Adrenal gland (tissue), 9 donors: ENCODE measurements at regions not wholly inside any gene's neighbourhood (a gene's known extent, or its start where the extent isn't known, plus 50 kb on each side); places are given as distances from the start of the nearest gene placed in this dataset.

Source experiments
- DNase-seq, 7 donors: peaks; one replicate each; pipeline ENCODE4 v3.0.0-alpha.2; 2019 to 2020
- H3K27ac ChIP-seq, 5 donors: fragments of 200-600 bp; sonication (generic) in 4 of 5; 1 replicate in 3 of 5; 2 replicates in 2 of 5; pipeline versions ENCODE4 v1.5.1 to v1.8.0; 2016 to 2020; ENCODE audit warnings: mild to moderate bottlenecking in 1 of 5
- H3K27me3 ChIP-seq: fragments of 200-600 bp; 2 replicates; pipeline ENCODE4 v1.8.0; 2021
- H3K36me3 ChIP-seq, 2 donors: fragments of 200-600 bp; replicated peaks in 1 of 2; 1 replicate in 1 of 2; 2 replicates in 1 of 2; pipeline versions ENCODE4 v1.5.1 to v1.8.0; 2018 to 2022
- H3K4me1 ChIP-seq, 2 donors: fragments of 200-600 bp; replicated peaks in 1 of 2; 1 replicate in 1 of 2; 2 replicates in 1 of 2; pipeline versions ENCODE4 v1.5.1 to v1.8.0; 2018 to 2021
- H3K4me3 ChIP-seq, 4 donors: fragments of 200-600 bp; sonication (generic) in 3 of 4; one replicate each; pipeline ENCODE4 v1.5.1; 2016 to 2018
- H3K9me3 ChIP-seq, 3 donors: fragments of 200-600 bp; sonication (generic) in 1 of 3; replicated peaks in 1 of 3; 1 replicate in 2 of 3; 2 replicates in 1 of 3; pipeline versions ENCODE4 v1.5.1 to v1.8.0; 2016 to 2021
- CTCF ChIP-seq, 6 experiments: fragments of 450-650 bp in 4 of 6; fragments of 200-600 bp in 2 of 6; sonication (generic) in 1 of 6; IDR thresholded peaks; 1 replicate in 5 of 6; 2 replicates in 1 of 6; pipeline versions ENCODE4 v1.5.1 to v1.8.0; 2016 to 2021; ENCODE audit warnings: antibody characterized with exemption in 6 of 6, mild to moderate bottlenecking in 2 of 6, moderate library complexity in 1 of 6
- POLR2A ChIP-seq, 2 donors: fragments of 450-650 bp; IDR thresholded peaks; one replicate each; pipeline ENCODE4 v1.6.1; 2017; ENCODE audit warnings: antibody characterized with exemption in 2 of 2, mild to moderate bottlenecking in 2 of 2, moderate library complexity in 1 of 2
- WGBS, 4 donors: extraction: QIAGEN DNeasy Blood & Tissue Kit in 2 of 4; methylation state at CpG; one replicate each; pipeline versions ENCODE4 v1.1.5 to v1.1.7; 2013 to 2017; 5-methylcytosine and 5-hydroxymethylcytosine counted together
- intact Hi-C, 2 donors: fragments of 100-400 bp; cut with DNase I; formaldehyde crosslinking; loops; one replicate each; pipeline versions ENCODE4 v1.14.1 to v1.15.0; 2022 to 2023
- donor health status: healthy with polysubstance abuse.
- donor health status: Bipolar disorder and iron deficiency.
- donor health status: DM: yes; HTN: yes; CAD: no.
- donor health status: DM: no; HTN: no; CAD: no.
- donor health status: DM: no; HTN: no; CAD: no.

- Histone ChIP-seq H3K27me3 (no peaks in the 10 kb centered on the region), H3K4me1 (no peaks in the 10 kb centered on the region), H3K27ac (no peak overlapping the region), H3K36me3 (no peaks in the 10 kb centered on the region), H3K9me3 (no peaks in the 10 kb centered on the region), H3K4me3 (no peak overlapping the region)
- 29 to 45% (median 39%) methylated on average over 3 of the region's 3 CpGs for WGBS, 4 donors
- intact Hi-C loops, result no loop called here
- TF ChIP-seq CTCF (IDR thresholded peaks at IDR 0.05) (no peak), POLR2A (IDR thresholded peaks at IDR 0.05) (no peak)
- DNase-seq, result no peak
Measured at GRCh38 chr11:92558323-92558722, 333.7 kb downstream of the FAT3 start.

- 70 to 88% (median 83%) methylated on average over 1 of the region's 1 CpG for WGBS, 4 donors
- intact Hi-C loops, result no loop called here
- Histone ChIP-seq H3K27me3 (no peaks in the 10 kb centered on the region), H3K36me3 (no peaks in the 10 kb centered on the region), H3K4me3 (no peak overlapping the region), H3K9me3 (no peaks in the 10 kb centered on the region), H3K4me1 (no peaks in the 10 kb centered on the region), H3K27ac (no peak overlapping the region)
- no peak for TF ChIP-seq CTCF (IDR thresholded peaks at IDR 0.05)
- no peak for TF ChIP-seq POLR2A (IDR thresholded peaks at IDR 0.05)
- no peak for DNase-seq
Measured at GRCh38 chr11:92569726-92570125, 345.1 kb downstream of the FAT3 start.

- TF ChIP-seq POLR2A (IDR thresholded peaks at IDR 0.05) (no peak), CTCF (IDR thresholded peaks at IDR 0.05) (no peak)
- WGBS, 4 donors, result 81 to 96% (median 90%) methylated on average over 1 of the region's 1 CpG
- no peaks in the 10 kb centered on the region for H3K27me3 ChIP-seq
Measured at GRCh38 chr11:92572559-92572958, 347.9 kb downstream of the FAT3 start.

GRCh38 chr11:92576315-92576714 lies 351.7 kb downstream of the FAT3 start:
- no peak overlapping the region for H3K27ac ChIP-seq
- whole genome bisulfite sequencing, 4 donors, result 78 to 85% (median 81%) methylated on average over 3 of the region's 3 CpGs
- intact Hi-C loops, result no loop called here
- no peak overlapping the region for H3K4me3 ChIP-seq
- TF ChIP-seq POLR2A (IDR thresholded peaks at IDR 0.05) (no peak), CTCF (IDR thresholded peaks at IDR 0.05) (no peak)
- no peaks in the 10 kb centered on the region for H3K9me3 ChIP-seq
- no peak for DNase-seq
- H3K4me1 ChIP-seq, result no peaks in the 10 kb centered on the region
- H3K27me3 ChIP-seq, result no peaks in the 10 kb centered on the region
- no peaks in the 10 kb centered on the region for H3K36me3 ChIP-seq

More at GRCh38 chr11:92572559-92572958, 347.9 kb downstream of the FAT3 start:
- Histone ChIP-seq H3K36me3 (no peaks in the 10 kb centered on the region), H3K4me3 (no peak overlapping the region), H3K4me1 (no peaks in the 10 kb centered on the region), H3K27ac (no peak overlapping the region), H3K9me3 (no peaks in the 10 kb centered on the region)
- intact Hi-C loops, result no loop called here
- no peak for DNase-seq
